NCI-H1417 (cell line): ENCODE measurements at regions not wholly inside any gene's neighbourhood (a gene's known extent, or its start where the extent isn't known, plus 50 kb on each side); places are given as distances from the start of the nearest gene placed in this dataset.

Experiments used
- DNase-seq, 3 experiments: peaks; one replicate each; lab custom pipeline; 2025; lab: John Stamatoyannopoulos, UW

- DNase-seq = no peak
These were observed 57.3 kb downstream of the KCNA4 start for GRCh38 chr11:29959488-29959887.

GRCh38 chr11:29957431-29957830 is 59.4 kb downstream of the KCNA4 start:
- no peak for DNase-seq

- DNase-seq = no peak
These were observed 60.7 kb downstream of the KCNA4 start for GRCh38 chr11:29956076-29956556.

GRCh38 chr11:29943347-29943746 is 73.5 kb downstream of the KCNA4 start:
- DNase-seq = no peak

GRCh38 chr11:29937526-29937925 is 79.3 kb downstream of the KCNA4 start:
- DNase-seq = no peak

- no peak for DNase-seq
These were observed 82.7 kb downstream of the KCNA4 start for GRCh38 chr11:29934115-29934638.

GRCh38 chr11:29916040-29916439 is 100.8 kb downstream of the KCNA4 start:
- no peak for DNase-seq

- no peak for DNase-seq
These were observed 102.5 kb downstream of the KCNA4 start for GRCh38 chr11:29914203-29914930.

- peak in 1 of 3 experiments; percentile 7 for DNase-seq
These were observed 103.5 kb downstream of the KCNA4 start for GRCh38 chr11:29913352-29913751.

- no peak for DNase-seq
These were observed 116.4 kb downstream of the KCNA4 start for GRCh38 chr11:29900382-29900781.

- DNase-seq = no peak
These were observed 137.3 kb downstream of the KCNA4 start for GRCh38 chr11:29879560-29879959.

GRCh38 chr11:29876192-29876591 is 140.6 kb downstream of the KCNA4 start:
- no peak for DNase-seq

- no peak for DNase-seq
These were observed 169.6 kb downstream of the KCNA4 start for GRCh38 chr11:29847219-29847618.

GRCh38 chr11:29844701-29845379 is 172.0 kb downstream of the KCNA4 start:
- peak in 1 of 3 experiments; percentile 24 for DNase-seq

- DNase-seq = no peak
These were observed 172.8 kb downstream of the KCNA4 start for GRCh38 chr11:29844031-29844430.

- no peak for DNase-seq
These were observed 174.8 kb downstream of the KCNA4 start for GRCh38 chr11:29842061-29842460.

- DNase-seq = no peak
These were observed 190.0 kb downstream of the KCNA4 start for GRCh38 chr11:29826878-29827277.

GRCh38 chr11:29816359-29816758 is 200.5 kb downstream of the KCNA4 start:
- no peak for DNase-seq

GRCh38 chr11:29809121-29809520 is 207.7 kb downstream of the KCNA4 start:
- no peak for DNase-seq

GRCh38 chr11:29802522-29802921 is 214.3 kb downstream of the KCNA4 start:
- no peak for DNase-seq

- DNase-seq = no peak
These were observed 215.3 kb downstream of the KCNA4 start for GRCh38 chr11:29801561-29801960.

GRCh38 chr11:29786092-29786491 is 230.7 kb downstream of the KCNA4 start:
- DNase-seq = no peak

- no peak for DNase-seq
These were observed 233.3 kb downstream of the KCNA4 start for GRCh38 chr11:29783506-29783905.
